Liver (tissue), 8 donors: ENCODE measurements at regions not wholly inside any gene's neighbourhood (a gene's known extent, or its start where the extent isn't known, plus 50 kb on each side); places are given as distances from the start of the nearest gene placed in this dataset.
"Not testable (repeated sequence)": the region's sequence is repeated elsewhere in the genome, so short reads cannot be mapped to it uniquely, and the experiment has no call there.

Experiments
- DNase-seq: peaks from one replicate; pipeline ENCODE4 v3.0.0-alpha.2; 2017; ENCODE audit warnings: low spot score
- H3K27ac ChIP-seq, 2 donors: one replicate each; pipeline ENCODE4 v1.7.0; 2013; ENCODE audit warnings: inconsistent platforms in 2 of 2, low read length in 2 of 2, control low read depth in 1 of 2, low read depth in 1 of 2, mild to moderate bottlenecking in 1 of 2
- H3K27me3 ChIP-seq, 4 donors: one replicate each; pipeline versions ENCODE4 v1.6.1 to v1.7.0; 2013; ENCODE audit warnings: low read length in 3 of 4, inconsistent platforms in 1 of 4, mild to moderate bottlenecking in 1 of 4, moderate library complexity in 1 of 4; ENCODE audit not compliant: control insufficient read depth in 4 of 4, insufficient read depth in 4 of 4
- H3K36me3 ChIP-seq, 4 donors: one replicate each; pipeline versions ENCODE4 v1.6.1 to v1.7.0; 2013; ENCODE audit warnings: low read length in 3 of 4, mild to moderate bottlenecking in 3 of 4, low read depth in 1 of 4, moderate library complexity in 1 of 4; ENCODE audit not compliant: control insufficient read depth in 4 of 4, insufficient read depth in 3 of 4
- H3K4me1 ChIP-seq, 4 donors: one replicate each; pipeline versions ENCODE4 v1.6.1 to v1.7.0; 2013; ENCODE audit warnings: low read length in 3 of 4, mild to moderate bottlenecking in 3 of 4, moderate library complexity in 1 of 4; ENCODE audit not compliant: control insufficient read depth in 4 of 4, insufficient read depth in 4 of 4
- H3K4me3 ChIP-seq, 3 donors: one replicate each; pipeline versions ENCODE4 v1.6.1 to v1.7.0; 2013; ENCODE audit warnings: low read length in 3 of 3, control low read depth in 1 of 3, low read depth in 1 of 3, mild to moderate bottlenecking in 1 of 3
- H3K9ac ChIP-seq, 2 donors: one replicate each; pipeline ENCODE4 v1.7.0; 2013; ENCODE audit warnings: low read length in 2 of 2, mild to moderate bottlenecking in 2 of 2, moderate library complexity in 2 of 2, control low read depth in 1 of 2, low read depth in 1 of 2
- H3K9me3 ChIP-seq, 4 donors: one replicate each; pipeline versions ENCODE4 v1.6.1 to v1.7.0; 2013; ENCODE audit warnings: low read length in 3 of 4; ENCODE audit not compliant: control insufficient read depth in 4 of 4
- ATF3 ChIP-seq: IDR thresholded peaks from 2 replicates; pipeline ENCODE4 v1.6.1; 2016; ENCODE audit warnings: antibody characterized with exemption
- CTCF ChIP-seq: fragments of 150-350 bp; IDR thresholded peaks from 2 replicates; pipeline ENCODE4 v1.5.1; 2017; ENCODE audit warnings: improper control_type of control experiment, low read depth, low read length; ENCODE audit not compliant: missing input control
- HNF4A ChIP-seq, 2 donors: conservative IDR thresholded peaks; 2 replicates each; pipeline ENCODE4 v1.6.1; 2016; ENCODE audit warnings: antibody characterized with exemption in 2 of 2, mild to moderate bottlenecking in 2 of 2
- HNF4G ChIP-seq: IDR thresholded peaks from 2 replicates; pipeline ENCODE4 v1.6.1; 2016; ENCODE audit warnings: antibody characterized with exemption
- RAD21 ChIP-seq, 2 donors: IDR thresholded peaks; 2 replicates each; pipeline ENCODE4 v1.6.1; 2016; ENCODE audit warnings: antibody characterized with exemption in 2 of 2, mild to moderate bottlenecking in 2 of 2
- REST ChIP-seq: IDR thresholded peaks from 2 replicates; pipeline ENCODE4 v1.6.1; 2016; ENCODE audit warnings: antibody characterized with exemption, mild to moderate bottlenecking
- RXRA ChIP-seq, 2 donors: IDR thresholded peaks; 2 replicates each; pipeline ENCODE4 v1.6.1; 2017 to 2018; ENCODE audit warnings: antibody characterized with exemption in 2 of 2, mild to moderate bottlenecking in 1 of 2
- TAF1 ChIP-seq: conservative IDR thresholded peaks from 2 replicates; pipeline ENCODE4 v1.6.1; 2016; ENCODE audit warnings: antibody characterized with exemption, mild to moderate bottlenecking
- YY1 ChIP-seq: IDR thresholded peaks from 2 replicates; pipeline ENCODE4 v1.6.1; 2016; ENCODE audit warnings: antibody characterized with exemption, mild to moderate bottlenecking
- ZBTB33 ChIP-seq: IDR thresholded peaks from 2 replicates; pipeline ENCODE4 v1.6.1; 2016; ENCODE audit warnings: antibody characterized with exemption
- WGBS: extraction: QIAGEN DNeasy Blood & Tissue Kit; methylation state at CpG from one replicate; pipeline ENCODE4 v1.1.7; 2013; 5-methylcytosine and 5-hydroxymethylcytosine counted together
- donor health status: healthy.
- donor health status: healthy.
- donor health status: healthy.
- donor health status: healthy.
- donor health status: healthy.

GRCh38 chr3:3295586-3295985, 116.1 kb upstream of the CRBN start (continued):
- no peak for TF ChIP-seq ZBTB33
- no peak for TF ChIP-seq TAF1
- no peak for TF ChIP-seq ATF3
- no peak for TF ChIP-seq HNF4G
- TF ChIP-seq RXRA (IDR thresholded peaks at IDR 0.05): no peak

GRCh38 chr3:3291756-3292283, 112.3 kb upstream of the CRBN start:
- not testable (repeated sequence) for H3K4me1 ChIP-seq, H3K27me3 ChIP-seq, H3K27ac ChIP-seq, DNase-seq, H3K4me3 ChIP-seq, H3K9ac ChIP-seq, H3K9me3 ChIP-seq, H3K36me3 ChIP-seq
- 63% methylated on average over 3 of the region's 3 CpGs for WGBS

GRCh38 chr3:3288255-3288654, 108.8 kb upstream of the CRBN start:
- H3K4me3 ChIP-seq: no peak overlapping the region
- no peaks in the 10 kb centered on the region for H3K9me3 ChIP-seq
- H3K27me3 ChIP-seq: no peaks in the 10 kb centered on the region
- no peak overlapping the region for H3K9ac ChIP-seq
- no peaks in the 10 kb centered on the region for H3K36me3 ChIP-seq
- TF ChIP-seq HNF4A (conservative IDR thresholded peaks at IDR 0.05) (no peak), RAD21 (IDR thresholded peaks at IDR 0.05) (no peak), CTCF (no peak), TAF1 (no peak), YY1 (no peak), REST (no peak)
- H3K4me1 ChIP-seq: no peaks in the 10 kb centered on the region
- no peak overlapping the region for H3K27ac ChIP-seq
- no peak for DNase-seq
